GM18909 (cell line): ENCODE measurements at regions not wholly inside any gene's neighbourhood (a gene's known extent, or its start where the extent isn't known, plus 50 kb on each side); places are given as distances from the start of the nearest gene placed in this dataset.
"Not testable (repeated sequence)": the region's sequence is repeated elsewhere in the genome, so short reads cannot be mapped to it uniquely, and the experiment has no call there.

ENCODE experiments used
- ATAC-seq: cut with Tn5 transposase; IDR thresholded peaks from one replicate; pipeline ENCODE4 v1.9.1; 2021; ENCODE audit warnings: mild to moderate bottlenecking; ENCODE audit not compliant: unreplicated experiment, poor library complexity

- no peak for ATAC-seq
These were observed 328.7 kb downstream of the FLRT2 start for GRCh38 chr14:85858634-85859033.

GRCh38 chr14:85856430-85856829 is 326.5 kb downstream of the FLRT2 start:
- no peak for ATAC-seq

DNA sequence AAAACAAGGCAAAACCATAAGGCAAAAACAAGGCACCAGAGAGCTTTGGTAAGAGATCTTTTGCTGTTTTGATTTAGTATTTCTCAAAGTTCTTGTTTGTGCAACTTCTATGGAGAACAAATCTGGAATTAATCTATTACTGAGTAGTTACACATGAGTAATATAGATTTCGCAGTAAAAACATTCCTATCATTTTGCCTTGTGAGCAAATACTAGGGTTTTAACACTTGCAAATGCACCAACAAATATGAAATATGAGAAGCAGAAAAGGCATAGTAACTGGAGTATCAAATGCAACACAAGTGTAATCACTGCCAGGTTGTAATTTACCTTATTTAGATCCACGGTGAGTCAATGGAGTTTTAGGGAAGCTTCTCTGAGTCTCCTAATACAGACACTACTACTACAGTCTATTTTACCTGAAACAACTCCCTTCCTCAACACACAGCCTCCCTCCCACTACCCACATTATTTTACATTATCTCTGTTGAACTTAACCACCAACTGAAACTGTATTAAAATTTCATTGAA is 324.1 kb downstream of the FLRT2 start:
- no peak for ATAC-seq

DNA sequence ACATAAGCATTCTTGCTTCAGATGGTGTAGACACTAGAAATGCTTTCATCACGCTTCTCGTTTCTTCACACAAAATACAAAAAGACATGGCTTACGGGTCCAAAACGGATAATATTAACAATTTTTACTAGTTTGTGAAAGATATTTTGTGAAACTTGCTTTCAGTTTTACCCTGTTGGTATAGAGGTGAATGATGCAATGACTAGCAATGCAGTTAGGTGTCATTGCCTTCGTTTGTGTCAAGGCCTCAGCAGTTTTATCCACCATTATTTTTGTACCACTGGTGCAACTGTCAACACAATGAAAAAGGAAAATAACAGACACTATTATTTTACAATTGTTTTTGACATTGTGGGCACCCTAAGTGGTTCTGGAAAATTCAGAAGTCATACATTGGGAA is 323.0 kb downstream of the FLRT2 start:
- ATAC-seq = no peak

GRCh38 chr14:85852123-85852522 is 322.2 kb downstream of the FLRT2 start:
- ATAC-seq = not testable (repeated sequence)

DNA sequence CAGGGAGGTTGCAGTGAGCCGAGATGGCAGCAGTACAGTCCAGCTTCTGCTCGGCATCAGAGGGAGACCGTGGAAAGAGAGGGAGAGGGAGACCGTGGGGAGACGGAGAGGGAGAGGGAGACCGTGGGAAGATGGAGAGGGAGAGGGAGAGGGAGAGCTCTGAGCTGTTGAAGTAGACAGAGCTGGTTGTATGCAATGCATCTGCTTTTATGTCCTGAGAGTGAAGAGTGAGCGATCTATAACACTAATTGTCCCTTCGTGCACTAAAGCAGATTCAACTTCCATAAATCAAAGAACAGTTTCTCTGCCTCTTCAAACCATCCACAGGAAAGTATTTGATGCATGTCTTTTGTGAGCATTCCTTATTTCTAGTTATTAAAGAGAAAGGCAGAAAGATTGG is 300.6 kb downstream of the FLRT2 start:
- not testable (repeated sequence) for ATAC-seq

DNA sequence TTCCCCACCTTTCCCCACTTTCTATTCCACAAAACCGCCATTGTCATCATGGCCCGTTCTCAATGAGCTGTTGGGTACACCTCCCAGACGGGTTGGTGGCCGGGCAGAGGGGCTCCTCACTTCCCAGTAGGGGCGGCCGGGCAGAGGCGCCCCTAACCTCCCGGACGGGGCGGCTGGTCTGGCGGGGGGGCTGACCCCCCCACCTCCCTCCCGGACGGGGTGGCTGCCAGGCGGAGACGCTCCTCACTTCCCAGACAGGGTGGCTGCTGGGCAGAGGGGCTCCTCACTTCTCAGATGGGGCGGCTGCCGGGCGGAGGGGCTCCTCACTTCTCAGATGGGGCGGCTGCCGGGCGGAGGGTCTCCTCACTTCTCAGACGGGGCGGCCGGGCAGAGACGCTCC is 299.7 kb downstream of the FLRT2 start:
- not testable (repeated sequence) for ATAC-seq

GRCh38 chr14:85824526-85824925 is 294.6 kb downstream of the FLRT2 start:
- ATAC-seq = no peak

- ATAC-seq = no peak
These were observed 292.3 kb downstream of the FLRT2 start for GRCh38 chr14:85822236-85822635.

DNA sequence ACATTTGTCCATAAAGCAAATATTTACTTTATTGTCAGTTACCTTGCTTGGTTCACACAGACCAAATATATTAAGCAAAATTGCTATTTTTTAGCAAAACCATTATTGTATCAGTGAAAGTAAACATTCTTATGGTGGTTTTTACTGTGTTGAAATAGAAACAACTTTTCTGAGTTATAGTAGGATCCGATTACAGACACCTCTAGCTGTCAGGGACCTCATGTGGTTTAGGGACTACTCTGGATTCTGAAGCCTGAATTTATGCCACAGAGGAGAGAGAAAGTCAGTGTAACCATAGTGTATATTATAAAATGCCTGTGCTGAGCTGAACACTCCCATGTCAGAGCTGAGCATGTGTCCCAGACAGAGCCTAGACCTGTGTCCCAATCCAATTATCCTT is 287.5 kb downstream of the FLRT2 start:
- ATAC-seq = no peak

- no peak for ATAC-seq
These were observed 283.1 kb downstream of the FLRT2 start for GRCh38 chr14:85813040-85813439.

DNA sequence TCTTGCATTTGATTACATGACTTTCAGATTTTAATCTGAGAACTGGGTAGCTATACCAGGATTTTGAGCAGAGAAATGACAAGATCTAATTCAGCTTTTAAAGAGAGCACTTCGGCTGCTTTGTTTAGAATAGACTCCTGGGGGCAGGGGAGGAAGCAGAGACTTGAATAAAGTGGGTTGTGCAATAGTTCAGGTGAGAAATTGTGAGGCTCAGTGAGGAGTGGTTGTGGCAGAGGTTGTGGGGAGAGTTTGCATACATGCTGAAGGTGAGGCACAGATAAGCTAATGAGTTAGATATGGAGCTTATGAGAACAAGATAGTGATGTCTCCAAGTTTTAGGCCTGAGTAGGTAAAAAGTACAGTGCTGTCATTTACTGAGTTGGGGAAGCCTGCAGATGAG is 281.4 kb downstream of the FLRT2 start:
- ATAC-seq = no peak

GRCh38 chr14:85799668-85800067 is 269.7 kb downstream of the FLRT2 start:
- no peak for ATAC-seq

GRCh38 chr14:85798856-85799255 is 268.9 kb downstream of the FLRT2 start:
- ATAC-seq = no peak

- ATAC-seq = no peak
These were observed 263.6 kb downstream of the FLRT2 start for GRCh38 chr14:85793533-85793932.

GRCh38 chr14:85789506-85789905 is 259.6 kb downstream of the FLRT2 start:
- ATAC-seq = no peak

- ATAC-seq = no peak
These were observed 258.7 kb downstream of the FLRT2 start for GRCh38 chr14:85788470-85789233.

DNA sequence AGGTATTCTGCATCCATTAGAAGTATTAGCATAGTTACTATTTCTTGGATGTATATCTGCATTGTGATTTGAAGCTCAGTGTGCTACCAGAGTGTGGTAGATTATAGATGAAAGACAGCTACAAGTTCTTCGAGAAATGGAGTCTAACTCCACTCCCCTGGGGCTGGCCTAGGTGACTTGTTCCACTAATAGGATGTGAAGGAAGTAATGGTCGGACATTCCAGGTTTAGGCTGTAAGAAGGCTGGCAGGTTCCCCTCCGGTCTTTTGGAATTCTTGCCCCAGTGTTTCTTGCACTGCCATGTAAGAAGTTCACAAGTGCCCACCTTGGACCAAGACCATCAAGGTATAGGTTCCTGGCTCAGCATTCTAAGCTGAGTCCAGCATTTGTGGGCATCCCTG is 236.4 kb downstream of the FLRT2 start:
- no peak for ATAC-seq

GRCh38 chr14:85764822-85765221 is 234.9 kb downstream of the FLRT2 start:
- ATAC-seq = no peak

DNA sequence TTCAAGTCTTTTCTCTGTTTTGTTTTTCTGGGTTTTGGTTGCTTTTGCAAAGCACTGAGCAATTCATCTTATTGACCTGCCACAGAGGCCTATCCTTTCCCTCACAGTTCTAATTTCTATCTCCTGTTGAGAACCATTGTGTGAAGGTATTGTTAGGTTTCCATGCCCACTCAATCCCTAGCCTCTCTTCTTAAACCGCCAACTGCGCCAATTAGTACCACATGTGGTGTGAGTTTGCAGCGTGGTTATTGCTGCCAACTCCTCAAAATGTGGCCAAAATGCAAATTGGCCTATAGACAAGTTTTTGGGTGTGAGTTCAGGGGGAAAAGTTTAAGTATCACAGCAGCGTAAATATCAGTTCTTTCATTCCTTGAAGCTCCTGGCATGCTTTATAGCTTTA is 232.6 kb downstream of the FLRT2 start:
- ATAC-seq = no peak

DNA sequence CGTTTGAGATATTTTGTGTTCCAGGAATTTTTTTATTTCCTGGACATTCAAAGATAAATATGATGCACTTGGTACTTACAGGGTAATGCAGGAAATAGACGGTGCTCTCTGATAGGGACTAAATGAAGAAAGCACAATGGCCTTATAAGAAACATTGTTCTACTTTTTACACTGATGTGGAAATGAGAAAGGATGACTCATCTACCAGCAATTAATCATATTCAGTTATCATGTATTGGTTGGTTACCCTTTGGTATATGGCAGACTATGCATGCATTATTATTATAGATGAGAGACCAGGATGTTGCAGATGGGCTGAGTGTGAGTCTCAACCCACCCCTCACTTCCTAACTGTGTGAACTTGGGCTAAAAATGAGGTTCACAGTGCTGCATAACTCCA is 222.2 kb downstream of the FLRT2 start:
- ATAC-seq = no peak

GRCh38 chr14:85744573-85744972 is 214.6 kb downstream of the FLRT2 start:
- no peak for ATAC-seq
